IPS-18c (cell line): ENCODE measurements at regions not wholly inside any gene's neighbourhood (a gene's known extent, or its start where the extent isn't known, plus 50 kb on each side); places are given as distances from the start of the nearest gene placed in this dataset.
"Not testable (repeated sequence)": the region's sequence is repeated elsewhere in the genome, so short reads cannot be mapped to it uniquely, and the experiment has no call there.

Experiments
- H3K4me3 ChIP-seq: 2 replicates; pipeline ENCODE4 v1.7.0; 2013; ENCODE audit warnings: low read depth, mild to moderate bottlenecking, low read length, moderate library complexity; ENCODE audit not compliant: insufficient read depth
- H3K9me3 ChIP-seq: one replicate; pipeline ENCODE4 v1.6.1; 2013; ENCODE audit warnings: mild to moderate bottlenecking, low read length, moderate library complexity; ENCODE audit not compliant: control insufficient read depth, insufficient read depth

- no peak overlapping the region for H3K4me3 ChIP-seq
- H3K9me3 ChIP-seq: no peaks in the 10 kb centered on the region
These were observed 56.4 kb downstream of the FOXF2 start for GRCh38 chr6:1445650-1446330.

- Histone ChIP-seq H3K4me3 (no peak overlapping the region), H3K9me3 (no peaks in the 10 kb centered on the region)
These were observed 60.5 kb downstream of the FOXF2 start for GRCh38 chr6:1449896-1450295.

GRCh38 chr6:1453024-1453423 lies 63.6 kb downstream of the FOXF2 start:
- no peak overlapping the region for H3K4me3 ChIP-seq
- H3K9me3 ChIP-seq: peaks cover 2% of the 10 kb centered on the region

GRCh38 chr6:1456816-1457215 lies 67.4 kb downstream of the FOXF2 start:
- not testable (repeated sequence) for H3K9me3 ChIP-seq, H3K4me3 ChIP-seq

GRCh38 chr6:1461207-1461606 lies 71.8 kb downstream of the FOXF2 start:
- H3K4me3 ChIP-seq: no peak overlapping the region
- H3K9me3 ChIP-seq: no peaks in the 10 kb centered on the region

GRCh38 chr6:1461736-1462135 lies 72.4 kb downstream of the FOXF2 start:
- Histone ChIP-seq H3K4me3 (no peak overlapping the region), H3K9me3 (no peaks in the 10 kb centered on the region)

- no peaks in the 10 kb centered on the region for H3K9me3 ChIP-seq
- no peak overlapping the region for H3K4me3 ChIP-seq
These were observed 73.9 kb downstream of the FOXF2 start for GRCh38 chr6:1463275-1463674.

- no peaks in the 10 kb centered on the region for H3K9me3 ChIP-seq
- H3K4me3 ChIP-seq: no peak overlapping the region
These were observed 74.5 kb downstream of the FOXF2 start for GRCh38 chr6:1463751-1464426.

- Histone ChIP-seq H3K9me3 (no peaks in the 10 kb centered on the region), H3K4me3 (no peak overlapping the region)
These were observed 75.5 kb downstream of the FOXF2 start for GRCh38 chr6:1464781-1465370.

- Histone ChIP-seq H3K9me3 (no peaks in the 10 kb centered on the region), H3K4me3 (no peak overlapping the region)
These were observed 78.8 kb downstream of the FOXF2 start for GRCh38 chr6:1468126-1468525.

GRCh38 chr6:1470040-1470439 lies 80.7 kb downstream of the FOXF2 start:
- no peaks in the 10 kb centered on the region for H3K9me3 ChIP-seq
- H3K4me3 ChIP-seq: no peak overlapping the region

- Histone ChIP-seq H3K4me3 (no peak overlapping the region), H3K9me3 (no peaks in the 10 kb centered on the region)
These were observed 83.3 kb downstream of the FOXF2 start for GRCh38 chr6:1472643-1473042.

- no peak overlapping the region for H3K4me3 ChIP-seq
- no peaks in the 10 kb centered on the region for H3K9me3 ChIP-seq
These were observed 83.8 kb downstream of the FOXF2 start for GRCh38 chr6:1473166-1473565.

GRCh38 chr6:1473598-1473997 lies 84.2 kb downstream of the FOXF2 start:
- Histone ChIP-seq H3K9me3 (no peaks in the 10 kb centered on the region), H3K4me3 (no peak overlapping the region)

- no peak overlapping the region for H3K4me3 ChIP-seq
- no peaks in the 10 kb centered on the region for H3K9me3 ChIP-seq
These were observed 84.8 kb downstream of the FOXF2 start for GRCh38 chr6:1474205-1474604.

GRCh38 chr6:1475174-1475573 lies 85.8 kb downstream of the FOXF2 start:
- no peak overlapping the region for H3K4me3 ChIP-seq
- no peaks in the 10 kb centered on the region for H3K9me3 ChIP-seq

GRCh38 chr6:1477432-1478090 lies 88.2 kb downstream of the FOXF2 start:
- no peak overlapping the region for H3K4me3 ChIP-seq

More at GRCh38 chr6:1477432-1478090, 88.2 kb downstream of the FOXF2 start:
- no peaks in the 10 kb centered on the region for H3K9me3 ChIP-seq
